HEK293 (cell line): ENCODE measurements at regions not wholly inside any gene's neighbourhood (a gene's known extent, or its start where the extent isn't known, plus 50 kb on each side); places are given as distances from the start of the nearest gene placed in this dataset.

ENCODE experiments used
- EGR2 ChIP-seq: fragments of 450-650 bp; formaldehyde crosslinking; IDR thresholded peaks from 2 replicates; pipeline ENCODE4 v1.5.1; 2016; ENCODE audit warnings: low read depth, missing biosample characterization, missing genetic modification characterization
- ZNF114 ChIP-seq: fragments of 450-650 bp; formaldehyde crosslinking; IDR thresholded peaks from 2 replicates; pipeline ENCODE4 v1.5.0; 2017; ENCODE audit warnings: missing biosample characterization, missing genetic modification characterization
- ZNF121 ChIP-seq: fragments of 450-650 bp; formaldehyde crosslinking; IDR thresholded peaks from 2 replicates; pipeline ENCODE4 v1.5.1; 2016; ENCODE audit warnings: missing biosample characterization, missing genetic modification characterization
- ZNF184 ChIP-seq: fragments of 450-650 bp; IDR thresholded peaks from 2 replicates; pipeline ENCODE4 v1.5.1; 2018; ENCODE audit warnings: missing biosample characterization, mild to moderate bottlenecking, missing genetic modification characterization
- ZNF274 ChIP-seq, 2 experiments: fragments of 200-500 bp in 1 of 2; fragments of 450-650 bp in 1 of 2; sonication (Bioruptor generic) in 1 of 2; formaldehyde crosslinking in 1 of 2; IDR thresholded peaks; 2 replicates each; pipeline versions ENCODE4 v1.5.1 to v1.6.1; 2014 to 2016; ENCODE audit warnings: borderline replicate concordance in 1 of 2, inconsistent platforms in 1 of 2, low read length in 1 of 2, missing biosample characterization in 1 of 2, missing genetic modification characterization in 1 of 2
- ZNF433 ChIP-seq: fragments of 450-650 bp; formaldehyde crosslinking; IDR thresholded peaks from 2 replicates; pipeline ENCODE4 v1.5.1; 2016; ENCODE audit warnings: missing biosample characterization, missing genetic modification characterization, low read depth
- TF ChIP-seq, protein P1 (sequence below): fragments of 450-650 bp; formaldehyde crosslinking; conservative IDR thresholded peaks from 2 replicates; pipeline ENCODE4 v1.5.1; 2016; ENCODE audit warnings: low read depth, missing biosample characterization, missing genetic modification characterization
- TF ChIP-seq, protein P2 (sequence below): fragments of 450-650 bp; formaldehyde crosslinking; IDR thresholded peaks from 2 replicates; pipeline ENCODE4 v1.5.1; 2016; ENCODE audit warnings: missing biosample characterization, missing genetic modification characterization
- TF ChIP-seq, protein P3 (sequence below): fragments of 450-650 bp; formaldehyde crosslinking; IDR thresholded peaks from 2 replicates; pipeline ENCODE4 v1.5.1; 2016; ENCODE audit warnings: missing biosample characterization, missing genetic modification characterization
- TF ChIP-seq, protein P4 (sequence below): fragments of 450-650 bp; formaldehyde crosslinking; IDR thresholded peaks from 2 replicates; pipeline ENCODE4 v1.5.1; 2016; ENCODE audit warnings: missing biosample characterization, missing genetic modification characterization
- TF ChIP-seq, protein P5 (sequence below): IDR thresholded peaks from 2 replicates; pipeline ENCODE4 v1.6.1; 2011; ENCODE audit warnings: mild to moderate bottlenecking, low read depth, low read length, borderline replicate concordance
- TF ChIP-seq, protein P6 (sequence below): sonication (generic); formaldehyde crosslinking; IDR thresholded peaks from 2 replicates; pipeline ENCODE4 v1.8.1; 2022; ENCODE audit warnings: mild to moderate bottlenecking, moderate library complexity, missing genetic modification reagents
- TF ChIP-seq, protein P7 (sequence below): fragments of 450-650 bp; formaldehyde crosslinking; IDR thresholded peaks from 2 replicates; pipeline ENCODE4 v1.5.1; 2017; ENCODE audit warnings: missing biosample characterization, missing genetic modification characterization

DNA sequence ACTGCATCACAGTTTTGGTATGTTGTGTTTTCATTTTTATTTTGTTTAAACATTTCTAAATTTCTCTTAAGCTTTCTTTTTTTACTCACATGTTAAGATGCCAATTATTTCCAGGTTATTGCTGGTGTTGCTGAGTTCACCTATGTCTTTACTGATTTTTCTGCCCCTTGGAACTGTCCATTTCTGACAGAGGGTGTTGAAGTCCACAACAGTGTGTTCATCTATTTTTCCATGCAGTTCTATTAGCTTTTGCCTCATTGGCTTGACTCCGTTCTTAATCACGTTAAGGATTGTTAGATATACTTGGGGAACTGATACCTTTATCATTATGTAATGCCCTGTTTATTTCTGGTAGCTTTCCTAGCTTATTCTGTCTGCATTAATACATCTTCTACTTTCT lies 158.0 kb upstream of the TCERG1L start:
- TF ChIP-seq, protein P1, sequence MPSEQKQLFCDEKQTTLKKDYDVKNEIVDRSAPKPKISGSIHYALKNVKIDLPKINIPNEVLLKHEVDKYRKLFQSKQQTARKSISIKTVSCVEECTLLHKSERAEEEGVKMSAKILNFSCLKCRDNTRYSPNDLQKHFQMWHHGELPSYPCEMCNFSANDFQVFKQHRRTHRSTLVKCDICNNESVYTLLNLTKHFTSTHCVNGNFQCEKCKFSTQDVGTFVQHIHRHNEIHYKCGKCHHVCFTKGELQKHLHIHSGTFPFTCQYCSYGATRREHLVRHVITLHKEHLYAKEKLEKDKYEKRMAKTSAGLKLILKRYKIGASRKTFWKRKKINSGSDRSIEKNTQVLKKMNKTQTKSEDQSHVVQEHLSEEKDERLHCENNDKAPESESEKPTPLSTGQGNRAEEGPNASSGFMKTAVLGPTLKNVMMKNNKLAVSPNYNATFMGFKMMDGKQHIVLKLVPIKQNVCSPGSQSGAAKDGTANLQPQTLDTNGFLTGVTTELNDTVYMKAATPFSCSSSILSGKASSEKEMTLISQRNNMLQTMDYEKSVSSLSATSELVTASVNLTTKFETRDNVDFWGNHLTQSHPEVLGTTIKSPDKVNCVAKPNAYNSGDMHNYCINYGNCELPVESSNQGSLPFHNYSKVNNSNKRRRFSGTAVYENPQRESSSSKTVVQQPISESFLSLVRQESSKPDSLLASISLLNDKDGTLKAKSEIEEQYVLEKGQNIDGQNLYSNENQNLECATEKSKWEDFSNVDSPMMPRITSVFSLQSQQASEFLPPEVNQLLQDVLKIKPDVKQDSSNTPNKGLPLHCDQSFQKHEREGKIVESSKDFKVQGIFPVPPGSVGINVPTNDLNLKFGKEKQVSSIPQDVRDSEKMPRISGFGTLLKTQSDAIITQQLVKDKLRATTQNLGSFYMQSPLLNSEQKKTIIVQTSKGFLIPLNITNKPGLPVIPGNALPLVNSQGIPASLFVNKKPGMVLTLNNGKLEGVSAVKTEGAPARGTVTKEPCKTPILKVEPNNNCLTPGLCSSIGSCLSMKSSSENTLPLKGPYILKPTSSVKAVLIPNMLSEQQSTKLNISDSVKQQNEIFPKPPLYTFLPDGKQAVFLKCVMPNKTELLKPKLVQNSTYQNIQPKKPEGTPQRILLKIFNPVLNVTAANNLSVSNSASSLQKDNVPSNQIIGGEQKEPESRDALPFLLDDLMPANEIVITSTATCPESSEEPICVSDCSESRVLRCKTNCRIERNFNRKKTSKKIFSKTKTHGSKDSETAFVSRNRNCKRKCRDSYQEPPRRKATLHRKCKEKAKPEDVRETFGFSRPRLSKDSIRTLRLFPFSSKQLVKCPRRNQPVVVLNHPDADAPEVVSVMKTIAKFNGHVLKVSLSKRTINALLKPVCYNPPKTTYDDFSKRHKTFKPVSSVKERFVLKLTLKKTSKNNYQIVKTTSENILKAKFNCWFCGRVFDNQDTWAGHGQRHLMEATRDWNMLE = no peak
- TF ChIP-seq ZNF121 (tag by site-specific recombination) = no peak
- TF ChIP-seq, protein P2, sequence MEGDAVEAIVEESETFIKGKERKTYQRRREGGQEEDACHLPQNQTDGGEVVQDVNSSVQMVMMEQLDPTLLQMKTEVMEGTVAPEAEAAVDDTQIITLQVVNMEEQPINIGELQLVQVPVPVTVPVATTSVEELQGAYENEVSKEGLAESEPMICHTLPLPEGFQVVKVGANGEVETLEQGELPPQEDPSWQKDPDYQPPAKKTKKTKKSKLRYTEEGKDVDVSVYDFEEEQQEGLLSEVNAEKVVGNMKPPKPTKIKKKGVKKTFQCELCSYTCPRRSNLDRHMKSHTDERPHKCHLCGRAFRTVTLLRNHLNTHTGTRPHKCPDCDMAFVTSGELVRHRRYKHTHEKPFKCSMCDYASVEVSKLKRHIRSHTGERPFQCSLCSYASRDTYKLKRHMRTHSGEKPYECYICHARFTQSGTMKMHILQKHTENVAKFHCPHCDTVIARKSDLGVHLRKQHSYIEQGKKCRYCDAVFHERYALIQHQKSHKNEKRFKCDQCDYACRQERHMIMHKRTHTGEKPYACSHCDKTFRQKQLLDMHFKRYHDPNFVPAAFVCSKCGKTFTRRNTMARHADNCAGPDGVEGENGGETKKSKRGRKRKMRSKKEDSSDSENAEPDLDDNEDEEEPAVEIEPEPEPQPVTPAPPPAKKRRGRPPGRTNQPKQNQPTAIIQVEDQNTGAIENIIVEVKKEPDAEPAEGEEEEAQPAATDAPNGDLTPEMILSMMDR (tag by site-specific recombination) = no peak
- TF ChIP-seq, protein P3, sequence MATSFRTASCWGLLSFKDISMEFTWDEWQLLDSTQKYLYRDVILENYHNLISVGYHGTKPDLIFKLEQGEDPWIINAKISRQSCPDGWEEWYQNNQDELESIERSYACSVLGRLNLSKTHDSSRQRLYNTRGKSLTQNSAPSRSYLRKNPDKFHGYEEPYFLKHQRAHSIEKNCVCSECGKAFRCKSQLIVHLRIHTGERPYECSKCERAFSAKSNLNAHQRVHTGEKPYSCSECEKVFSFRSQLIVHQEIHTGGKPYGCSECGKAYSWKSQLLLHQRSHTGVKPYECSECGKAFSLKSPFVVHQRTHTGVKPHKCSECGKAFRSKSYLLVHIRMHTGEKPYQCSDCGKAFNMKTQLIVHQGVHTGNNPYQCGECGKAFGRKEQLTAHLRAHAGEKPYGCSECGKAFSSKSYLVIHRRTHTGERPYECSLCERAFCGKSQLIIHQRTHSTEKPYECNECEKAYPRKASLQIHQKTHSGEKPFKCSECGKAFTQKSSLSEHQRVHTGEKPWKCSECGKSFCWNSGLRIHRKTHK (tag by site-specific recombination) = no peak
- TF ChIP-seq, protein P4, sequence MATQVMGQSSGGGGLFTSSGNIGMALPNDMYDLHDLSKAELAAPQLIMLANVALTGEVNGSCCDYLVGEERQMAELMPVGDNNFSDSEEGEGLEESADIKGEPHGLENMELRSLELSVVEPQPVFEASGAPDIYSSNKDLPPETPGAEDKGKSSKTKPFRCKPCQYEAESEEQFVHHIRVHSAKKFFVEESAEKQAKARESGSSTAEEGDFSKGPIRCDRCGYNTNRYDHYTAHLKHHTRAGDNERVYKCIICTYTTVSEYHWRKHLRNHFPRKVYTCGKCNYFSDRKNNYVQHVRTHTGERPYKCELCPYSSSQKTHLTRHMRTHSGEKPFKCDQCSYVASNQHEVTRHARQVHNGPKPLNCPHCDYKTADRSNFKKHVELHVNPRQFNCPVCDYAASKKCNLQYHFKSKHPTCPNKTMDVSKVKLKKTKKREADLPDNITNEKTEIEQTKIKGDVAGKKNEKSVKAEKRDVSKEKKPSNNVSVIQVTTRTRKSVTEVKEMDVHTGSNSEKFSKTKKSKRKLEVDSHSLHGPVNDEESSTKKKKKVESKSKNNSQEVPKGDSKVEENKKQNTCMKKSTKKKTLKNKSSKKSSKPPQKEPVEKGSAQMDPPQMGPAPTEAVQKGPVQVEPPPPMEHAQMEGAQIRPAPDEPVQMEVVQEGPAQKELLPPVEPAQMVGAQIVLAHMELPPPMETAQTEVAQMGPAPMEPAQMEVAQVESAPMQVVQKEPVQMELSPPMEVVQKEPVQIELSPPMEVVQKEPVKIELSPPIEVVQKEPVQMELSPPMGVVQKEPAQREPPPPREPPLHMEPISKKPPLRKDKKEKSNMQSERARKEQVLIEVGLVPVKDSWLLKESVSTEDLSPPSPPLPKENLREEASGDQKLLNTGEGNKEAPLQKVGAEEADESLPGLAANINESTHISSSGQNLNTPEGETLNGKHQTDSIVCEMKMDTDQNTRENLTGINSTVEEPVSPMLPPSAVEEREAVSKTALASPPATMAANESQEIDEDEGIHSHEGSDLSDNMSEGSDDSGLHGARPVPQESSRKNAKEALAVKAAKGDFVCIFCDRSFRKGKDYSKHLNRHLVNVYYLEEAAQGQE (tag by site-specific recombination) = no peak
- TF ChIP-seq ZNF114 (tag by site-specific recombination) = no peak
- TF ChIP-seq, protein P5, sequence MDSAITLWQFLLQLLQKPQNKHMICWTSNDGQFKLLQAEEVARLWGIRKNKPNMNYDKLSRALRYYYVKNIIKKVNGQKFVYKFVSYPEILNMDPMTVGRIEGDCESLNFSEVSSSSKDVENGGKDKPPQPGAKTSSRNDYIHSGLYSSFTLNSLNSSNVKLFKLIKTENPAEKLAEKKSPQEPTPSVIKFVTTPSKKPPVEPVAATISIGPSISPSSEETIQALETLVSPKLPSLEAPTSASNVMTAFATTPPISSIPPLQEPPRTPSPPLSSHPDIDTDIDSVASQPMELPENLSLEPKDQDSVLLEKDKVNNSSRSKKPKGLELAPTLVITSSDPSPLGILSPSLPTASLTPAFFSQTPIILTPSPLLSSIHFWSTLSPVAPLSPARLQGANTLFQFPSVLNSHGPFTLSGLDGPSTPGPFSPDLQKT = no peak
- no peak for TF ChIP-seq ZNF433 (tag by site-specific recombination)
- TF ChIP-seq ZNF184 = no peak
- no peak for TF ChIP-seq EGR2 (tag by site-specific recombination)
- TF ChIP-seq ZNF274 (IDR thresholded peaks at IDR 0.05; ENCODE audit: low read length) = no peak
- TF ChIP-seq ZNF274 (tag by site-specific recombination; IDR thresholded peaks at IDR 0.05; ENCODE audit: borderline replicate concordance) = no peak
- TF ChIP-seq, protein P6, sequence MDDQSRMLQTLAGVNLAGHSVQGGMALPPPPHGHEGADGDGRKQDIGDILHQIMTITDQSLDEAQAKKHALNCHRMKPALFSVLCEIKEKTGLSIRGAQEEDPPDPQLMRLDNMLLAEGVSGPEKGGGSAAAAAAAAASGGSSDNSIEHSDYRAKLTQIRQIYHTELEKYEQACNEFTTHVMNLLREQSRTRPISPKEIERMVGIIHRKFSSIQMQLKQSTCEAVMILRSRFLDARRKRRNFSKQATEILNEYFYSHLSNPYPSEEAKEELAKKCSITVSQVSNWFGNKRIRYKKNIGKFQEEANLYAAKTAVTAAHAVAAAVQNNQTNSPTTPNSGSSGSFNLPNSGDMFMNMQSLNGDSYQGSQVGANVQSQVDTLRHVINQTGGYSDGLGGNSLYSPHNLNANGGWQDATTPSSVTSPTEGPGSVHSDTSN (CRISPR knock-in tag) = no peak
- TF ChIP-seq, protein P7, sequence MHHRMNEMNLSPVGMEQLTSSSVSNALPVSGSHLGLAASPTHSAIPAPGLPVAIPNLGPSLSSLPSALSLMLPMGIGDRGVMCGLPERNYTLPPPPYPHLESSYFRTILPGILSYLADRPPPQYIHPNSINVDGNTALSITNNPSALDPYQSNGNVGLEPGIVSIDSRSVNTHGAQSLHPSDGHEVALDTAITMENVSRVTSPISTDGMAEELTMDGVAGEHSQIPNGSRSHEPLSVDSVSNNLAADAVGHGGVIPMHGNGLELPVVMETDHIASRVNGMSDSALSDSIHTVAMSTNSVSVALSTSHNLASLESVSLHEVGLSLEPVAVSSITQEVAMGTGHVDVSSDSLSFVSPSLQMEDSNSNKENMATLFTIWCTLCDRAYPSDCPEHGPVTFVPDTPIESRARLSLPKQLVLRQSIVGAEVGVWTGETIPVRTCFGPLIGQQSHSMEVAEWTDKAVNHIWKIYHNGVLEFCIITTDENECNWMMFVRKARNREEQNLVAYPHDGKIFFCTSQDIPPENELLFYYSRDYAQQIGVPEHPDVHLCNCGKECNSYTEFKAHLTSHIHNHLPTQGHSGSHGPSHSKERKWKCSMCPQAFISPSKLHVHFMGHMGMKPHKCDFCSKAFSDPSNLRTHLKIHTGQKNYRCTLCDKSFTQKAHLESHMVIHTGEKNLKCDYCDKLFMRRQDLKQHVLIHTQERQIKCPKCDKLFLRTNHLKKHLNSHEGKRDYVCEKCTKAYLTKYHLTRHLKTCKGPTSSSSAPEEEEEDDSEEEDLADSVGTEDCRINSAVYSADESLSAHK = no peak
